Naive thymus-derived CD4-positive, alpha-beta T cell (primary cell): ENCODE measurements at regions not wholly inside any gene's neighbourhood (a gene's known extent, or its start where the extent isn't known, plus 50 kb on each side); places are given as distances from the start of the nearest gene placed in this dataset.

Source experiments
- ATAC-seq: fragments of 150-1000 bp; cut with Tn5 transposase; 2 replicates; pipeline ENCODE4 v1.10.0; 2021; ENCODE audit warnings: mild to moderate bottlenecking, moderate library complexity
- CTCF ChIA-PET: fragments of 350-600 bp; sonication (Branson Sonifier 250); formaldehyde crosslinking; loops from one replicate; lab custom pipeline; 2021; ENCODE audit warnings: antibody characterized with exemption; lab: Charles Lee
- POLR2A ChIA-PET: fragments of 350-600 bp; sonication (Branson Sonifier 250); formaldehyde crosslinking; loops from one replicate; lab custom pipeline; 2021; ENCODE audit warnings: antibody characterized with exemption, inconsistent platforms; lab: Charles Lee
- DNase-seq, 9 donors: peaks; one replicate each; pipeline versions ENCODE4 v3.0.0 to v3.0.0-alpha.2; 2020 to 2022; ENCODE audit warnings: mixed read lengths in 1 of 9
- H3K27ac ChIP-seq: one replicate; pipeline ENCODE4 v1.7.0; 2013; ENCODE audit warnings: mild to moderate bottlenecking, low read depth, low read length, moderate library complexity
- H3K27me3 ChIP-seq, 2 donors: one replicate each; pipeline ENCODE4 v1.7.0; 2013; ENCODE audit warnings: low read length in 2 of 2, mild to moderate bottlenecking in 2 of 2, moderate library complexity in 2 of 2; ENCODE audit not compliant: control insufficient read depth in 2 of 2, insufficient read depth in 2 of 2
- H3K36me3 ChIP-seq, 3 experiments: 1 replicate in 2 of 3; 2 replicates in 1 of 3; pipeline ENCODE4 v1.7.0; 2013; ENCODE audit warnings: low read length in 3 of 3, mild to moderate bottlenecking in 3 of 3, moderate library complexity in 1 of 3; ENCODE audit not compliant: insufficient read depth in 3 of 3, control insufficient read depth in 2 of 3
- H3K4me1 ChIP-seq, 2 donors: one replicate each; pipeline ENCODE4 v1.7.0; 2013; ENCODE audit warnings: low read length in 2 of 2, mild to moderate bottlenecking in 2 of 2, moderate library complexity in 1 of 2; ENCODE audit not compliant: control insufficient read depth in 2 of 2, insufficient read depth in 2 of 2
- H3K4me3 ChIP-seq: 2 replicates; pipeline ENCODE4 v1.7.0; 2013; ENCODE audit warnings: mild to moderate bottlenecking, low read length
- H3K9me3 ChIP-seq, 3 experiments: 1 replicate in 2 of 3; 2 replicates in 1 of 3; pipeline ENCODE4 v1.7.0; 2013; ENCODE audit warnings: low read length in 3 of 3; ENCODE audit not compliant: control insufficient read depth in 2 of 3
- H3K27ac Mint-ChIP-seq, 9 donors: one replicate each; pipeline ENCODE4 v1.8.0; 2020 to 2022; ENCODE audit warnings: mixed read lengths in 9 of 9, mild to moderate bottlenecking in 8 of 9, moderate library complexity in 5 of 9, inconsistent platforms in 2 of 9
- H3K27me3 Mint-ChIP-seq, 5 donors: one replicate each; pipeline ENCODE4 v1.8.0; 2021 to 2022; ENCODE audit warnings: mixed read lengths in 5 of 5, mild to moderate bottlenecking in 1 of 5
- H3K36me3 Mint-ChIP-seq, 5 donors: one replicate each; pipeline ENCODE4 v1.8.0; 2020 to 2022; ENCODE audit warnings: mixed read lengths in 5 of 5, mild to moderate bottlenecking in 3 of 5, inconsistent platforms in 1 of 5
- H3K4me1 Mint-ChIP-seq, 7 donors: one replicate each; pipeline ENCODE4 v1.8.0; 2020 to 2022; ENCODE audit warnings: mixed read lengths in 7 of 7, mild to moderate bottlenecking in 3 of 7, inconsistent platforms in 1 of 7
- H3K4me3 Mint-ChIP-seq, 10 donors: one replicate each; pipeline ENCODE4 v1.8.0; 2020 to 2022; ENCODE audit warnings: mild to moderate bottlenecking in 10 of 10, mixed read lengths in 10 of 10, moderate library complexity in 6 of 10, inconsistent platforms in 2 of 10
- H3K9me3 Mint-ChIP-seq, 11 donors: one replicate each; pipeline ENCODE4 v1.8.0; 2020 to 2022; ENCODE audit warnings: mixed read lengths in 11 of 11, mild to moderate bottlenecking in 4 of 11, inconsistent platforms in 1 of 11, moderate library complexity in 1 of 11
- intact Hi-C, 2 donors: fragments of 100-400 bp; cut with micrococcal nuclease; formaldehyde crosslinking; loops; one replicate each; pipeline ENCODE4 v1.15.1; 2023

DNA sequence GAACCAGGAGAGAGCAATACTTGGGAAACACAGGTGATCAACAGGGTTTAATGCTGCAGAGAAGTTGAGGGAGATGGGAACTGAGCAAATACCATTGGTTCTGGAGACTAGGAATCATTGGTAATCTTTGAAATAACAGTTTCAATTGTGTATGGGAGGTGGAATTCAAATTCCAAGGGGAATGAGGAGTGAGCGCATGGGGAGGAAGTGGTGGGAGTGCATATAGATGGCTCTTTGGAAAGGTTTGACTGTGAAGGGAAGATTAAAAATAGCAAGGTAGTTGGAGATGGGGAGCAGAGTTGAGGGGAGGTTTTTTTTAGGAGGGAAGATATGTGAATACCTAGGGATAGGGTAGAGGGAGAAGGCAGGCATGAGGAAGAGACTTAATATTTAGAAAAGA is 51.1 kb upstream of the ROPN1 start:
- H3K4me3 Mint-ChIP-seq, result no peak overlapping the region
- ATAC-seq (no peak), DNase-seq (no peak)
- intact Hi-C loops, result no loop called here
- ChIA-PET CTCF (no interaction called here), POLR2A (no interaction called here)
- peaks cover 0 to 3% (median 0%) of the 10 kb centered on the region in 11 donors for H3K9me3 Mint-ChIP-seq
- no peaks in the 10 kb centered on the region for H3K4me1 Mint-ChIP-seq
- no peak overlapping the region for H3K27ac Mint-ChIP-seq
- Histone ChIP-seq H3K36me3 (no peaks in the 10 kb centered on the region), H3K4me3 (no peak overlapping the region), H3K27ac (no peak overlapping the region), H3K9me3 (no peaks in the 10 kb centered on the region), H3K4me1 (no peaks in the 10 kb centered on the region), H3K27me3 (peaks cover 0 to 2% of the 10 kb centered on the region in 2 donors)
- peaks cover 12 to 26% (median 18%) of the 10 kb centered on the region in 5 donors for H3K27me3 Mint-ChIP-seq
- H3K36me3 Mint-ChIP-seq, result no peaks in the 10 kb centered on the region

DNA sequence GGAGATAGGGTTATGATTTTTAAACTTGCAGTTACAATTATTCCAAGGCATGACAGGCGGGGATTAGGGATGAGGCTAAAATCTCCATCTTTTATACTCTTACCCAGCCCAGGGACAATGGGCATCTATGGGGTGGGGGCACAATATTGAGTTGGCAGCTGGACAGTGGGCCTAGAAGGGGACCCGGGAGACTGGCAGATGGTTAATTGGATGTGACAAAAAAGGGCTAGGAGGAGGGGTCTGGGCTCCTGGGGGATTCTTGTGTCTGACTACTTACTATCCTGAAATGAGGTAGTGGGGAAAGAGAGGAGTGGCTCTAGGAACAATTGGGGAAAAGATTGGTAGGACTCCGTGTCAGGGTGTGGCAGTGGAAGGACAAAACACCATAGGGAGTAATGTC is 53.0 kb upstream of the ROPN1 start:
- Histone ChIP-seq H3K27ac (no peak overlapping the region), H3K36me3 (no peaks in the 10 kb centered on the region), H3K4me3 (no peak overlapping the region), H3K9me3 (no peaks in the 10 kb centered on the region), H3K27me3 (peaks cover 0 to 2% of the 10 kb centered on the region in 2 donors), H3K4me1 (no peaks in the 10 kb centered on the region)
- Mint-ChIP-seq H3K4me3 (no peak overlapping the region), H3K27me3 (peaks cover 18 to 37% (median 21%) of the 10 kb centered on the region in 5 donors), H3K4me1 (no peaks in the 10 kb centered on the region), H3K36me3 (no peaks in the 10 kb centered on the region), H3K9me3 (peaks cover 0 to 3% (median 0%) of the 10 kb centered on the region in 11 donors), H3K27ac (no peak overlapping the region)
- intact Hi-C loops, result no loop called here
- CTCF ChIA-PET, result no interaction called here
- POLR2A ChIA-PET, result interaction anchor here (0.5 kb wide), 1 partner anchor 202 kb away, joined by 3 read pairs; no protein-coding TSS in a partner anchor
- DNase-seq (no peak), ATAC-seq (no peak)

DNA sequence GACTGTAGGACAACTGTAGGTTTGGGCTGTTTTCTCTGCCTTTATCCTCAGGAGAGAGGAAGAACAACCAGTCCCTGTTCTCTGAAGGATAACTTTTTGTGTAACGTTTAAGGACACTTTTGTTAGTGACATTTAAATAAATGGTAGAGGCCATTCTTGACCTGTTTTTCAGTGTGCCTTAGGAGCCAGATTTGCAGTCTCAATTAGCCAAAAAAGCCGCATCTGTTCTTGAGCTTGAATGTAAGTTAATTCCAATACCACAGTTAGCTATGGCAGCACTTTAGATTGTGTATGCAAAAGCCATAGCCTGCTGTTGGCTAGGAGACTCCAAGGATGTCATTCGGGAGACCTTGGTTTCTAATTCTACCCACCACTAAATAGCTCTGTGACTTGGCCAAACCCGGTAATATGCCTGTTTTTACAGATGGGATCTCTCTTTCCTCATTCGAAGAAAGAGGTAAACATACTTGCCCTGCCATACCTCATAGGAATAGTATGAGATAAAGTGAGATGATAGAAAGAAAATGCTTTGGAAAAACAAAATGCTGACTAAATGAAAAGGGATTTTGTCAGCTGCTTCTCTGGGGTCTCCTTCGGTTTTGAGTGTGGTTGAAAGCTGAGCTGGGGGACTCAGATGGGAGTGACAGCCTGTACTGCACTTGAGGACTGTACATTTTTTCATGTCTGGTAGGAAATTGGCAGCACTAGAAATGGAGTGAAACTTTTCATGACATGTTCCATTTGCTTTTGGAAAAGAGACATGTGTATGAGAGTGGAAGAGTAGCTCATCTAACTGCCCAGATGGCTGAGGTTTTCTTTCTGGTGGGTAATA is 57.3 kb upstream of the ROPN1 start:
- no peaks in the 10 kb centered on the region for H3K36me3 Mint-ChIP-seq
- DNase-seq, result no peak
- Histone ChIP-seq H3K4me3 (no peak overlapping the region), H3K9me3 (no peaks in the 10 kb centered on the region), H3K27ac (no peak overlapping the region), H3K36me3 (no peaks in the 10 kb centered on the region), H3K27me3 (no peaks in the 10 kb centered on the region), H3K4me1 (no peaks in the 10 kb centered on the region)
- peaks cover 0 to 5% (median 0%) of the 10 kb centered on the region in 11 donors for H3K9me3 Mint-ChIP-seq
- intact Hi-C loops, result no loop called here
- no peaks in the 10 kb centered on the region for H3K4me1 Mint-ChIP-seq
- no peak overlapping the region for H3K4me3 Mint-ChIP-seq
- ATAC-seq, result no peak
- no peak overlapping the region for H3K27ac Mint-ChIP-seq
- POLR2A ChIA-PET, result no interaction called here
- CTCF ChIA-PET, result no interaction called here
- H3K27me3 Mint-ChIP-seq, result peaks cover 21 to 55% (median 41%) of the 10 kb centered on the region in 5 donors

DNA sequence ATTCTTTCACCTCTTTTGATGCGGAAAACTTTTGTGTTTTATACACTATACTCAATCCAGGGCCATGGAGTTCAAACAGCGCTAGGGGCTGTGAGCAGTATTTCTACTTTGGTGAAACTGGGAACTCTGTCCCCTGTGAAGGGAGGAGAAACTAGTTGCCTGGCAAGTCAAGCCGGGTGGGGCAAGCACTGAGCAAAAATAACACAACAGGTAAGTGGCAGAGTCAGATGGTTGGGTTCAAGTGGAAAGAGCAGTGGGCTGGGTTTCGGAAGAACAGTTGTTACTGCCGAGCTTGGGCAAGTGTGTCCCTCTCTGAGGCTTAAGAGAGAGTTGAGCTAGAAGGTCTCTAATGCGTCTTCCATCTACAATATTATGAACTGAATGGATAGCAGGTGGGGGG is 59.7 kb upstream of the ROPN1 start:
- Mint-ChIP-seq H3K4me1 (no peaks in the 10 kb centered on the region), H3K9me3 (peaks cover 0 to 2% (median 0%) of the 10 kb centered on the region in 11 donors), H3K27me3 (peaks cover 12 to 37% (median 23%) of the 10 kb centered on the region in 5 donors), H3K36me3 (no peaks in the 10 kb centered on the region), H3K4me3 (no peak overlapping the region), H3K27ac (no peak overlapping the region)
- Histone ChIP-seq H3K4me3 (no peak overlapping the region), H3K36me3 (no peaks in the 10 kb centered on the region), H3K27me3 (no peaks in the 10 kb centered on the region), H3K27ac (no peak overlapping the region), H3K4me1 (no peaks in the 10 kb centered on the region), H3K9me3 (no peaks in the 10 kb centered on the region)
- ChIA-PET POLR2A (no interaction called here), CTCF (no interaction called here)
- intact Hi-C loops, result no loop called here
- ATAC-seq (no peak), DNase-seq (no peak)

DNA sequence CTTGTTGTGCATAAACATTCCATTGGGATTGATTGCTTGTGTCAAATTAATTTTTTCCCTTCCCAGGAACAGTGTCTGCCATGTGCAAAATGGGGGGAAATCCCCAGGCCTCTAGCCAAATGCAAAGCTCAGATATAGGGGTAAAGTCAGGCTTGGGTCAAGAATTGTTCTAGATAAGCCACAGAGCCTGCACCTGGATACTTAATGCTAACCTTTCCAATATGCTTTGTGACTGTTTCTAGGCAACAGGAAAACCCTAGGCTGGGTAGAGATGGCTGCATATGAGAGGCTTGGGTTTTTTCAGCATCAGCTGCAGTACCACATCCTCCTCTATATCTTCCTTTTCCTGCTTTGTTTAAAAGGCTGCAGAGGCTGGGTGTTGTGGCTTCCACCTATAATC is 61.9 kb upstream of the ROPN1 start:
- Mint-ChIP-seq H3K27me3 (peaks cover 26 to 44% (median 32%) of the 10 kb centered on the region in 5 donors), H3K4me1 (no peaks in the 10 kb centered on the region), H3K4me3 (no peak overlapping the region), H3K9me3 (peaks cover 0 to 3% (median 0%) of the 10 kb centered on the region in 11 donors), H3K36me3 (no peaks in the 10 kb centered on the region), H3K27ac (no peak overlapping the region)
- no peak overlapping the region for H3K4me3 ChIP-seq
- no peaks in the 10 kb centered on the region for H3K9me3 ChIP-seq
- intact Hi-C loops, result no loop called here
- no peak overlapping the region for H3K27ac ChIP-seq
- CTCF ChIA-PET, result interaction anchor here (0.7 kb wide), 1 partner anchor 517 kb away, joined by 3 read pairs; no protein-coding TSS in a partner anchor
- no peak for ATAC-seq
- H3K36me3 ChIP-seq, result no peaks in the 10 kb centered on the region
- no peak for DNase-seq
- POLR2A ChIA-PET, result no interaction called here
- H3K4me1 ChIP-seq, result no peaks in the 10 kb centered on the region
- H3K27me3 ChIP-seq, result peaks cover 0 to 3% of the 10 kb centered on the region in 2 donors

DNA sequence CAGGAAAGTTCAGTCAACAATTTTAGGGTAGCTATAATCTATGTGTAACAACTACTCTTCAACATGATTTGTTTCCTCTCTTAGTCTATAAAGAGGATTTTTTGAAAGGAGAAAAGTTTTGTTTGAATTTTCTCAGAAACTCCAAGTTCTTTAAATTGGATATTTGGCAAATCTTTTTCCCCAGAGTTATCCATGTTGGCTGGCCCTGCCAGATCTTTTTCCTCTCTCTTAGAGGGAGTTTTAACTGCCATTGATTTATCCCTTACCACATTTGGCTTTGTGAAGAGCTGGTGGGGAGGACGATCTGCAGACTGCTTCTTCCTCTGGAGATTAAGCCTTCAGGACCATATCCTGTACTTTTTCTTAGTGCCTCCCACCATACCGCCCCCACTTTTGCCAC is 64.9 kb upstream of the ROPN1 start:
- no peaks in the 10 kb centered on the region for H3K4me1 Mint-ChIP-seq
- H3K4me3 Mint-ChIP-seq, result no peak overlapping the region
- Histone ChIP-seq H3K4me3 (no peak overlapping the region), H3K27ac (no peak overlapping the region), H3K27me3 (peaks cover 0 to 3% of the 10 kb centered on the region in 2 donors), H3K4me1 (no peaks in the 10 kb centered on the region), H3K36me3 (no peaks in the 10 kb centered on the region), H3K9me3 (no peaks in the 10 kb centered on the region)
- CTCF ChIA-PET, result no interaction called here
- POLR2A ChIA-PET, result no interaction called here
- H3K27ac Mint-ChIP-seq, result no peak overlapping the region
- intact Hi-C loops, result no loop called here
- no peaks in the 10 kb centered on the region for H3K36me3 Mint-ChIP-seq
- peaks cover 0 to 3% (median 0%) of the 10 kb centered on the region in 11 donors for H3K9me3 Mint-ChIP-seq
- H3K27me3 Mint-ChIP-seq, result peaks cover 21 to 28% (median 28%) of the 10 kb centered on the region in 5 donors
- no peak for ATAC-seq
- DNase-seq, result no peak

DNA sequence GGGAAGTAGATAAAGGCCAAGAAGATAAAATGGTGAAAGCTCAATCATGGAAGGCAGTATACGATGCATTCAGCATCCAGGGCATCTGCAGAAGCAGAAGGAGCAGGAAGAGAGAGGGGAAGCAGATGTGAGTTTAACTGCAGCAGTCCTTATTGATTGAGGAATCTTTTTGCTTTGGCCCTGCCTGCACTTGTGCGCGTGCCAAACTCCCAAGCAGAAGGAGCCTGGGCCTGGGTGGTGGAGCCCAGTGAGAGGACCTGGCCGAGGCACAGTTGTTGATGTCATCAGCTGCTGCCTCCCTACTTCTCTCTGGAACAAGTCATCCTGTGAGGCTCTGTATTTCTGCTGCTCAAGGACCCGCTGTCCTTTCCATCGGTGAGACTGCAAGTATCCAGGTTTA is 65.5 kb upstream of the ROPN1 start:
- H3K4me3 ChIP-seq, result no peak overlapping the region
- ChIA-PET POLR2A (no interaction called here), CTCF (no interaction called here)
- Mint-ChIP-seq H3K4me3 (no peak overlapping the region), H3K27ac (no peak overlapping the region), H3K4me1 (no peaks in the 10 kb centered on the region), H3K27me3 (peaks cover 19 to 28% (median 25%) of the 10 kb centered on the region in 5 donors), H3K9me3 (peaks cover 0 to 3% (median 0%) of the 10 kb centered on the region in 11 donors), H3K36me3 (no peaks in the 10 kb centered on the region)
- DNase-seq (no peak), ATAC-seq (no peak)
- peaks cover 0 to 3% of the 10 kb centered on the region in 2 donors for H3K27me3 ChIP-seq
- no peaks in the 10 kb centered on the region for H3K9me3 ChIP-seq
- intact Hi-C loops, result no loop called here
- no peak overlapping the region for H3K27ac ChIP-seq
- no peaks in the 10 kb centered on the region for H3K36me3 ChIP-seq
- H3K4me1 ChIP-seq, result no peaks in the 10 kb centered on the region
